Esophagus muscularis mucosa (tissue), 3 donors: ENCODE measurements at regions not wholly inside any gene's neighbourhood (a gene's known extent, or its start where the extent isn't known, plus 50 kb on each side); places are given as distances from the start of the nearest gene placed in this dataset.

Experiments used
- EP300 ChIP-seq: sonication (generic); formaldehyde crosslinking; IDR thresholded peaks from one replicate; pipeline ENCODE4 v1.6.1; 2017; ENCODE audit warnings: antibody characterized with exemption
- TF ChIP-seq, protein P1 (sequence below), 3 experiments: fragments of 200-600 bp in 2 of 3; fragments of 450-650 bp in 1 of 3; sonication (generic) in 2 of 3; IDR thresholded peaks; one replicate each; pipeline ENCODE4 v1.5.1; 2017 to 2019; ENCODE audit warnings: antibody characterized with exemption in 3 of 3, mild to moderate bottlenecking in 2 of 3, moderate library complexity in 1 of 3

DNA sequence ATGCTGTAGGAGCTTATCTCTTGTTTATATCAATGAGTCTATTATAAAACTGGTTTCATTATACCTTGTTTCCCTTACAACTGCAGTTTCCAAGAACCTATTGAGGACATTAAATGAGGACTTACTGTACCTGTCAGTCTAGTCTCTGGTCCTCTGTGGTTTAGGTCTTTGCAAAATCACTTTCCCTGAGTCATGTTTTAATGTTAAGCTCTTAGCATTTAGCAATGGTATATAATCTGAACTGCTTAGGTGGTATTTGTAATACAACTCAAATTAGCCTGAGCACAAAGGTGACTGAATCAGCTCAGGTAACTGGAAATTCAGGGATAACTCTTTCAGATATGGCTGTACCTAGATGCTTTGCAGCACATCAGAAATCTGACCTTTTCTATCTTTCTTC lies 418.3 kb upstream of the SPRED2 start:
- TF ChIP-seq, protein P1, sequence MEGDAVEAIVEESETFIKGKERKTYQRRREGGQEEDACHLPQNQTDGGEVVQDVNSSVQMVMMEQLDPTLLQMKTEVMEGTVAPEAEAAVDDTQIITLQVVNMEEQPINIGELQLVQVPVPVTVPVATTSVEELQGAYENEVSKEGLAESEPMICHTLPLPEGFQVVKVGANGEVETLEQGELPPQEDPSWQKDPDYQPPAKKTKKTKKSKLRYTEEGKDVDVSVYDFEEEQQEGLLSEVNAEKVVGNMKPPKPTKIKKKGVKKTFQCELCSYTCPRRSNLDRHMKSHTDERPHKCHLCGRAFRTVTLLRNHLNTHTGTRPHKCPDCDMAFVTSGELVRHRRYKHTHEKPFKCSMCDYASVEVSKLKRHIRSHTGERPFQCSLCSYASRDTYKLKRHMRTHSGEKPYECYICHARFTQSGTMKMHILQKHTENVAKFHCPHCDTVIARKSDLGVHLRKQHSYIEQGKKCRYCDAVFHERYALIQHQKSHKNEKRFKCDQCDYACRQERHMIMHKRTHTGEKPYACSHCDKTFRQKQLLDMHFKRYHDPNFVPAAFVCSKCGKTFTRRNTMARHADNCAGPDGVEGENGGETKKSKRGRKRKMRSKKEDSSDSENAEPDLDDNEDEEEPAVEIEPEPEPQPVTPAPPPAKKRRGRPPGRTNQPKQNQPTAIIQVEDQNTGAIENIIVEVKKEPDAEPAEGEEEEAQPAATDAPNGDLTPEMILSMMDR (IDR thresholded peaks at IDR 0.05) = no peak
- no peak for TF ChIP-seq EP300
